Esophagus muscularis mucosa (tissue), 4 donors: ENCODE measurements at regions not wholly inside any gene's neighbourhood (a gene's known extent, or its start where the extent isn't known, plus 50 kb on each side); places are given as distances from the start of the nearest gene placed in this dataset.

Source experiments
- DNase-seq: peaks from one replicate; pipeline ENCODE4 v3.0.0-alpha.2; 2017; ENCODE audit errors: extremely low spot score
- H3K27ac ChIP-seq, 4 donors: fragments of 200-600 bp; sonication (generic); replicated peaks in 1 of 4; 1 replicate in 3 of 4; 2 replicates in 1 of 4; pipeline ENCODE4 v1.5.1; 2016 to 2019; ENCODE audit warnings: mild to moderate bottlenecking in 1 of 4
- H3K27me3 ChIP-seq, 4 donors: fragments of 200-600 bp; sonication (generic); one replicate each; pipeline versions ENCODE4 v1.5.1 to v1.6.0; 2016 to 2019
- H3K36me3 ChIP-seq, 4 donors: fragments of 200-600 bp; sonication (generic); one replicate each; pipeline ENCODE4 v1.5.1; 2016 to 2019
- H3K4me1 ChIP-seq, 4 donors: fragments of 200-600 bp; sonication (generic); one replicate each; pipeline ENCODE4 v1.5.1; 2016 to 2019
- H3K4me3 ChIP-seq, 4 donors: fragments of 200-600 bp; sonication (generic); 1 replicate in 2 of 4; 2 replicates in 2 of 4; pipeline ENCODE4 v1.5.1; 2016 to 2019; ENCODE audit warnings: mild to moderate bottlenecking in 4 of 4, moderate library complexity in 1 of 4
- H3K9me3 ChIP-seq, 4 donors: fragments of 200-600 bp; sonication (generic); 1 replicate in 3 of 4; 2 replicates in 1 of 4; pipeline ENCODE4 v1.5.1; 2016 to 2019
- EP300 ChIP-seq: sonication (generic); formaldehyde crosslinking; IDR thresholded peaks from one replicate; pipeline ENCODE4 v1.6.1; 2017; ENCODE audit warnings: antibody characterized with exemption
- POLR2A ChIP-seq: fragments of 450-650 bp; IDR thresholded peaks from one replicate; pipeline ENCODE4 v1.6.1; 2017; ENCODE audit warnings: antibody characterized with exemption, moderate library complexity, mild to moderate bottlenecking, low read depth
- POLR2AphosphoS5 ChIP-seq, 2 donors: sonication (generic); formaldehyde crosslinking; IDR thresholded peaks; one replicate each; pipeline ENCODE4 v1.6.1; 2017; ENCODE audit warnings: antibody characterized with exemption in 2 of 2
- WGBS: methylation state at CpG from one replicate; pipeline ENCODE4 v1.1.5; 2018; 5-methylcytosine and 5-hydroxymethylcytosine counted together
- intact Hi-C: fragments of 100-400 bp; cut with DNase I; formaldehyde crosslinking; loops from one replicate; pipeline ENCODE4 v1.15.1; 2023
- TF ChIP-seq, protein P1 (sequence below), 3 experiments: fragments of 200-600 bp in 2 of 3; fragments of 450-650 bp in 1 of 3; sonication (generic) in 2 of 3; IDR thresholded peaks; one replicate each; pipeline ENCODE4 v1.5.1; 2017 to 2019; ENCODE audit warnings: antibody characterized with exemption in 3 of 3, mild to moderate bottlenecking in 2 of 3, moderate library complexity in 1 of 3

DNA sequence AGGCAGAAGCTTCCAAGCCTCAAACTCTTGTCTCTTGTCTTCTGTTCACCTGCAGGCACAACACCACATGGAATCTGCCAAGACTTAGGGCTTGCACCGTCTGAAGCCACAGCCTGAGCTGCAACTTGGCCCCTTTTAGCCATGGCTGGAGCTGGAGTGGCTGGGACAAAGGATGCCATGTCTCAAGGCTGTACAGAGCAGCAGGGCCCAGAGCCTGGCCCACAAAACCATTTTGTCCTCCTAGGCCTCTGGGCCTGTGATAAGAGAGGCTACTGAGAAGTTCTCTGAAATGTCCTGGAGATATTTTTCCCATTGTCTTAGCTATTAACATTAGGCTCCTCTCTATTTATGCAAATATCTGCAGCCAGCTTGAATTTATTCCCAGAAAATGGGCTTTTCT lies 330.8 kb downstream of the DTWD2 start:
- no peak overlapping the region for H3K4me3 ChIP-seq
- no peak overlapping the region for H3K27ac ChIP-seq
- TF ChIP-seq POLR2A (no peak), POLR2AphosphoS5 (IDR thresholded peaks at IDR 0.05) (no peak), EP300 (no peak)
- TF ChIP-seq, protein P1, sequence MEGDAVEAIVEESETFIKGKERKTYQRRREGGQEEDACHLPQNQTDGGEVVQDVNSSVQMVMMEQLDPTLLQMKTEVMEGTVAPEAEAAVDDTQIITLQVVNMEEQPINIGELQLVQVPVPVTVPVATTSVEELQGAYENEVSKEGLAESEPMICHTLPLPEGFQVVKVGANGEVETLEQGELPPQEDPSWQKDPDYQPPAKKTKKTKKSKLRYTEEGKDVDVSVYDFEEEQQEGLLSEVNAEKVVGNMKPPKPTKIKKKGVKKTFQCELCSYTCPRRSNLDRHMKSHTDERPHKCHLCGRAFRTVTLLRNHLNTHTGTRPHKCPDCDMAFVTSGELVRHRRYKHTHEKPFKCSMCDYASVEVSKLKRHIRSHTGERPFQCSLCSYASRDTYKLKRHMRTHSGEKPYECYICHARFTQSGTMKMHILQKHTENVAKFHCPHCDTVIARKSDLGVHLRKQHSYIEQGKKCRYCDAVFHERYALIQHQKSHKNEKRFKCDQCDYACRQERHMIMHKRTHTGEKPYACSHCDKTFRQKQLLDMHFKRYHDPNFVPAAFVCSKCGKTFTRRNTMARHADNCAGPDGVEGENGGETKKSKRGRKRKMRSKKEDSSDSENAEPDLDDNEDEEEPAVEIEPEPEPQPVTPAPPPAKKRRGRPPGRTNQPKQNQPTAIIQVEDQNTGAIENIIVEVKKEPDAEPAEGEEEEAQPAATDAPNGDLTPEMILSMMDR (IDR thresholded peaks at IDR 0.05) = no peak
- intact Hi-C loops = no loop called here
- no peaks in the 10 kb centered on the region for H3K27me3 ChIP-seq
- no peaks in the 10 kb centered on the region for H3K36me3 ChIP-seq
- no peak for DNase-seq
- H3K9me3 ChIP-seq = peaks cover 0 to 7% (median 0%) of the 10 kb centered on the region in 4 donors
- H3K4me1 ChIP-seq = peaks cover 0 to 16% (median 6%) of the 10 kb centered on the region in 4 donors
- WGBS = 83% methylated on average over 1 of the region's 1 CpG

DNA sequence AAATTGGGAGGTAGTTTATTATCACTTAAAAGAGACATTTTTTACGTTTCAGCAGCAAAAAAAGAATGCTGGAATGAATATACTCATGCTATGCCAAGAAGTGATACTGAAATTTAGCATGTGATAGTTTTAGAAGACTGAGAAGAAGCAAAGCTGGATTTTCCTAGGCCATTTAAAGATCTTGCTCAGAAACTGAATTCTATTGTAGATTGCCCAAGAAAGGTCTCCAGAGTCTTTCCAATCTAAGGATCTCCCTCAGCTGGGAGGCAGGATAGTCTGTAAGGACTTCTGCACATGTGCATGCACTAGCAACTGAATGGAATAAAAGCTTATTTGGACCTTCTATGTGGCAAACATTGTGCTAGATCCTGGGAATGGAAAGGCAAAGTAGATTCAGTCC lies 334.5 kb downstream of the DTWD2 start:
- no peak overlapping the region for H3K4me3 ChIP-seq
- intact Hi-C loops = no loop called here
- no peaks in the 10 kb centered on the region for H3K27me3 ChIP-seq
- DNase-seq = no peak
- no peaks in the 10 kb centered on the region for H3K36me3 ChIP-seq
- TF ChIP-seq, protein P1 (IDR thresholded peaks at IDR 0.05) = no peak
- TF ChIP-seq POLR2AphosphoS5 (IDR thresholded peaks at IDR 0.05) (no peak), EP300 (no peak), POLR2A (no peak)
- WGBS = 32% methylated on average over 1 of the region's 1 CpG
- peak overlapping the region in 2 of 4 donors; percentile 23 to 40 for H3K27ac ChIP-seq
- peaks cover 0 to 29% (median 14%) of the 10 kb centered on the region in 4 donors for H3K4me1 ChIP-seq
- H3K9me3 ChIP-seq = peaks cover 0 to 7% (median 0%) of the 10 kb centered on the region in 4 donors

DNA sequence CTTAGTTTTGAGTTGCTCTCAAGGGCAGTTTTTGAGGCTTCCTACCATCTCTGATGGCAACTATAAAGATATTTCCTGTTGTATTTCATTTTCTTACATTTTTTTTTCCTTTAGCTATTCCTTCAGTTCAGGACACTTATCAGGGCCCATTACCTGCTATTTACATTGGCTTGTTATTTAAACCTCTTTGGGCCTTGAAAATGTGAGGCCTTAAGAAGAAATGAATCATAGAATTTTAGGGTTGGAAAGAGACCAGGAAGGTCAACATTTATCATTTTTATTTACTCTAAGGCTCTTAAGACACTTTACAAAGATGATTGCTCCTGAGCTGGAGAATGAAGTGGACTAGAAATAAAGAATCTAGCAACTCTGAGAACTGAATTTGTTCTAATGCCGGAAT lies 335.2 kb downstream of the DTWD2 start:
- intact Hi-C loops = no loop called here
- TF ChIP-seq EP300 (no peak), POLR2AphosphoS5 (IDR thresholded peaks at IDR 0.05) (no peak), POLR2A (no peak)
- TF ChIP-seq, protein P1 (IDR thresholded peaks at IDR 0.05) = no peak

DNA sequence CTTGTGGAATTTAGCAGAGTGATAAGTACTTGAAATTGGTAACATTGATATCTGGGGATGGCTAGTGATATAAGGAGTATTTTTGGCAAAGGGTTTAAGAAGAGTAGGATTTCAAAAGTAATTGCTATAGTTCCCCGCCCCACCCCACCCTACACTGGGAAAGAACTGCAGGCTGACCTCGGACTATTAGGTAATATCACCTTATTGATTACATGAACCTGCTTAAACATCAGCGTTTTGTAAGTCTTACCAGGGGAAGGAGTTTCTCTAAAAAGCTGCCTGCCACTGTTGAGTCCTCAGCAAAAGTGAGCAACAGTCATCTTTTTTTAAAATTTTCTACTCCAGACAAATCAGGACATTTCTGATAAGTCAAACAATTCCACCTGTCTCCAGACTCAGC lies 337.3 kb downstream of the DTWD2 start:
- Histone ChIP-seq H3K4me3 (no peak overlapping the region), H3K9me3 (no peaks in the 10 kb centered on the region), H3K4me1 (peaks cover 0 to 29% (median 14%) of the 10 kb centered on the region in 4 donors), H3K36me3 (no peaks in the 10 kb centered on the region), H3K27ac (no peak overlapping the region), H3K27me3 (no peaks in the 10 kb centered on the region)
- TF ChIP-seq POLR2A (no peak), POLR2AphosphoS5 (IDR thresholded peaks at IDR 0.05) (no peak), EP300 (no peak)
- TF ChIP-seq, protein P1 (IDR thresholded peaks at IDR 0.05) = no peak
- intact Hi-C loops = no loop called here
- DNase-seq = no peak
- WGBS = 69% methylated on average over 3 of the region's 3 CpGs

More for the DNA sequence above, 335.2 kb downstream of the DTWD2 start:
- Histone ChIP-seq H3K9me3 (peaks cover 0 to 7% (median 0%) of the 10 kb centered on the region in 4 donors), H3K36me3 (no peaks in the 10 kb centered on the region), H3K27ac (peak overlapping the region in 2 of 4 donors; percentile 23 to 40), H3K27me3 (no peaks in the 10 kb centered on the region), H3K4me1 (peaks cover 0 to 29% (median 14%) of the 10 kb centered on the region in 4 donors), H3K4me3 (no peak overlapping the region)
- 71% methylated on average over 1 of the region's 1 CpG for WGBS
- no peak for DNase-seq

DNA sequence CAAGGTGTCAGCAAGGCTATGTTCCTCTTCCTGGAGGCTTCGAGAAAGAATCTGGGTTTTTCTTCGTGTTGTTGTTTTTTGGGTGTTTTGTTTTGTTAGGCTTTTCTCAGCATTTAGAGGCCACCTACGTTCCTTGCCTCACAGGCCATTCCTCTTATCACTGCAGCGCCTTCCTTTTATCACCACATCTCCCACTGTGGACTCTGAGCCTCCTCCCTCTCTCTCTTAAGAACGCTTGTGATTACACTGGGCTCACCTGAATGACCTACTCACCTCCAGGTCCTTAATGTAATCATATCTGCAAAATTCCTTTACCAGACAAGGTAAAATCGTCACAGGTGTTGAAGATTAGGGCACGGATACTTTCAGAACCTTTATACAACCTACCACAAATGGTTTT lies 340.8 kb downstream of the DTWD2 start:
- no peaks in the 10 kb centered on the region for H3K9me3 ChIP-seq
- intact Hi-C loops = no loop called here
- 74% methylated on average over 7 of the region's 7 CpGs for WGBS

More for the DNA sequence above, 340.8 kb downstream of the DTWD2 start:
- H3K4me3 ChIP-seq = no peak overlapping the region
- no peak overlapping the region for H3K27ac ChIP-seq
- DNase-seq = no peak
- no peaks in the 10 kb centered on the region for H3K36me3 ChIP-seq
- TF ChIP-seq EP300 (no peak), POLR2A (no peak), POLR2AphosphoS5 (IDR thresholded peaks at IDR 0.05) (no peak)
- TF ChIP-seq, protein P1 (IDR thresholded peaks at IDR 0.05) = no peak
- H3K27me3 ChIP-seq = no peaks in the 10 kb centered on the region
- peaks cover 0 to 16% (median 6%) of the 10 kb centered on the region in 4 donors for H3K4me1 ChIP-seq
